ENCODE measurements at regions not wholly inside any gene's neighbourhood (a gene's known extent, or its start where the extent isn't known, plus 50 kb on each side); places are given as distances from the start of the nearest gene placed in this dataset.
A peak's percentile ranks its signal among the peaks of the same experiment; 100 is the strongest.

- no peak for DNase-seq (ENCODE audit: low read depth in 2 of 2)
Observed at GRCh38 chr14:100955201-100955600, 51.7 kb upstream of the RTL1 start.

- no peak for DNase-seq (ENCODE audit: low read depth in 2 of 2)
Observed at GRCh38 chr14:100962494-100962893, 59.0 kb upstream of the RTL1 start.

GRCh38 chr14:100965296-100965695 lies 61.8 kb upstream of the RTL1 start:
- no peak for DNase-seq (ENCODE audit: low read depth in 2 of 2)

- DNase-seq (ENCODE audit: low read depth in 2 of 2), result no peak
Observed at GRCh38 chr14:100967178-100967577, 63.7 kb upstream of the RTL1 start.

- DNase-seq (ENCODE audit: low read depth in 2 of 2), result no peak
Observed at GRCh38 chr14:100967930-100968329, 64.4 kb upstream of the RTL1 start.

GRCh38 chr14:100972118-100972897 lies 68.8 kb upstream of the RTL1 start:
- DNase-seq (ENCODE audit: low read depth in 2 of 2), result no peak

GRCh38 chr14:100975671-100976070 lies 72.1 kb upstream of the RTL1 start:
- DNase-seq (ENCODE audit: low read depth in 2 of 2), result no peak

GRCh38 chr14:100979079-100979478 lies 75.6 kb upstream of the RTL1 start:
- no peak for DNase-seq (ENCODE audit: low read depth in 2 of 2)

- peak; percentile 61 to 69 for DNase-seq (ENCODE audit: low read depth in 2 of 2)
Observed at GRCh38 chr14:100979780-100980179, 76.3 kb upstream of the RTL1 start.

- no peak for DNase-seq (ENCODE audit: low read depth in 2 of 2)
Observed at GRCh38 chr14:100980823-100981222, 77.3 kb upstream of the RTL1 start.

GRCh38 chr14:100981809-100982208 lies 78.3 kb upstream of the RTL1 start:
- DNase-seq (ENCODE audit: low read depth in 2 of 2), result no peak

- DNase-seq (ENCODE audit: low read depth in 2 of 2), result no peak
Observed at GRCh38 chr14:100982353-100982752, 78.8 kb upstream of the RTL1 start.

- DNase-seq (ENCODE audit: low read depth in 2 of 2), result no peak
Observed at GRCh38 chr14:100982762-100983161, 79.2 kb upstream of the RTL1 start.

- no peak for DNase-seq (ENCODE audit: low read depth in 2 of 2)
Observed at GRCh38 chr14:100983710-100984109, 80.2 kb upstream of the RTL1 start.

- no peak for DNase-seq (ENCODE audit: low read depth in 2 of 2)
Observed at GRCh38 chr14:100988011-100988410, 84.5 kb upstream of the RTL1 start.

GRCh38 chr14:100988411-100988900 lies 84.9 kb upstream of the RTL1 start:
- no peak for DNase-seq (ENCODE audit: low read depth in 2 of 2)

GRCh38 chr14:100988956-100989355 lies 85.4 kb upstream of the RTL1 start:
- no peak for DNase-seq (ENCODE audit: low read depth in 2 of 2)

GRCh38 chr14:100989924-100990323 lies 86.4 kb upstream of the RTL1 start:
- DNase-seq (ENCODE audit: low read depth in 2 of 2), result no peak

- DNase-seq (ENCODE audit: low read depth in 2 of 2), result no peak
Observed at GRCh38 chr14:100994082-100994481, 90.6 kb upstream of the RTL1 start.

GRCh38 chr14:100994756-100995330 lies 91.3 kb upstream of the RTL1 start:
- no peak for DNase-seq (ENCODE audit: low read depth in 2 of 2)

- DNase-seq (ENCODE audit: low read depth in 2 of 2), result no peak
Observed at GRCh38 chr14:101000711-101001250, 97.3 kb upstream of the RTL1 start.

GRCh38 chr14:101001311-101002069 lies 98.0 kb upstream of the RTL1 start:
- peak in 1 of 2 experiments; percentile 45 for DNase-seq (ENCODE audit: low read depth in 2 of 2)
